ENCODE measurements at regions not wholly inside any gene's neighbourhood (a gene's known extent, or its start where the extent isn't known, plus 50 kb on each side); places are given as distances from the start of the nearest gene placed in this dataset.
A peak's percentile ranks its signal among the peaks of the same experiment; 100 is the strongest.

DNA sequence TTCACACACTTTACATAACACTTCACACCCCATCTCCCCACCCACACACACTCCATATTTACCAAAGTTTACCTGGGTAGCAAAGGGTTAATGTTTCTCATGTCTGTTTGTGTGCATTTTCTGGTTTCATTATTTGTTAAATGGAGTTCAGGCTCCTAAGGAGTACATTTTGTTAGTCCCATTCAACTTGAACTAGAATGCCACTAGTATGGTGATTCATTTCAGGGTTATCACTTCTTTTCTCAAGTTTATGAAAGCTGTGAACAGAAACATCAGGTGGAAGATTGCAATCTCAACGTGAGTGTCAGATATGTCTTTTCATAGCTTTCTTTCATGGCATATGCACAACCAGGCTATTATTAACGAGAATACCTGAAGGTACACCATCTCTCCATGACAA lies 1027.5 kb downstream of the GATA3 start:
- TF ChIP-seq GATA2 (IDR thresholded peaks at IDR 0.05; ENCODE audit: low read depth, low read length) (no peak), GATA3 (IDR thresholded peaks at IDR 0.05; ENCODE audit: low read depth, low read length) (no peak)

DNA sequence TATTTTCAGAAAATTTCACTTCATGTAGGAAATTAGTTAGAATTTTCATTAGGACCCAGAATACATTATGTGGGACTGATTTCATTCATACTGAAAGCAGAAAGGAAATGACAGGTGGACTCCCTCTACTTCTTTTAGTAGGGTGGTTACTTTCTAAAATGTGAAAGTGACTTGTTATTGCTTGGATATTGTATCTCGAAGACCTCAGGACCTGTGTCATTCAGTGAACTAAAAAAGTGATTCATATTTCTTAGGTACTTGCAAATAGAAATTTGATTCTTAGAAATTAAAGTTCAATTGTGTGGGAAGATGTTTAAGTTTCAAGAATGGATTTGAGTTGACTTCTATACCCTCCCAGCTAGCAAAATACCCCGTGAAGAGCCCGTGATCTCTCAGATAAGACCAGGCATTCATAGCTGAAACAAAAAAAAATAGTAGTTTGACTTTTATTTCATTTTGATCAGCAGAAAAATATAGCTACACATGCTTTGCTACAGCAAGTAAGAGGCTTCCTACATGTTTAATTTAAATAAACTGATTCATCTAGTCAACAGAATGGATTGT lies 1037.1 kb downstream of the GATA3 start:
- TF ChIP-seq GATA3 (IDR thresholded peaks at IDR 0.05; ENCODE audit: low read depth, low read length) (no peak), GATA2 (IDR thresholded peaks at IDR 0.05; ENCODE audit: low read depth, low read length) (no peak)

DNA sequence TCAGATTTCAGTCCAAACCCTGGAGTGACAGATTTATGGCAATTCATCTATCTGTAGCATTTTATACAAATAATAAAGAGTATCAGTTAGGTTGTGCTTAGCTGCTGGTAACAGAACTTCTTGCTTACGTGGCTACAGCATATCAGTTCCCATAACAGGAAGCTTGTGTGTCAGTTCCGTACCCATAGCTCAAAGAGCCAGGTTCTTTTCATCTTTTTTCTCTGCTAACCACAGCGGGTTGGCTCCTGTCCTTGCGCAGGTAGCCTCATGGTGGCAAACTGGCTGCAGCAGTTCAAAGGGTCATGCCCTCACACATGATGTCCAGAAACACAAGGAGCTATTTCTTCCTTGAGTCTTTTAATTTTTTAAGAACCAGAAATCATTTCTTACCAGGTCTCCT lies 1041.8 kb downstream of the GATA3 start:
- no peak for TF ChIP-seq GATA2 (IDR thresholded peaks at IDR 0.05; ENCODE audit: low read depth, low read length)
- TF ChIP-seq GATA3 (IDR thresholded peaks at IDR 0.05; ENCODE audit: low read depth, low read length): no peak

DNA sequence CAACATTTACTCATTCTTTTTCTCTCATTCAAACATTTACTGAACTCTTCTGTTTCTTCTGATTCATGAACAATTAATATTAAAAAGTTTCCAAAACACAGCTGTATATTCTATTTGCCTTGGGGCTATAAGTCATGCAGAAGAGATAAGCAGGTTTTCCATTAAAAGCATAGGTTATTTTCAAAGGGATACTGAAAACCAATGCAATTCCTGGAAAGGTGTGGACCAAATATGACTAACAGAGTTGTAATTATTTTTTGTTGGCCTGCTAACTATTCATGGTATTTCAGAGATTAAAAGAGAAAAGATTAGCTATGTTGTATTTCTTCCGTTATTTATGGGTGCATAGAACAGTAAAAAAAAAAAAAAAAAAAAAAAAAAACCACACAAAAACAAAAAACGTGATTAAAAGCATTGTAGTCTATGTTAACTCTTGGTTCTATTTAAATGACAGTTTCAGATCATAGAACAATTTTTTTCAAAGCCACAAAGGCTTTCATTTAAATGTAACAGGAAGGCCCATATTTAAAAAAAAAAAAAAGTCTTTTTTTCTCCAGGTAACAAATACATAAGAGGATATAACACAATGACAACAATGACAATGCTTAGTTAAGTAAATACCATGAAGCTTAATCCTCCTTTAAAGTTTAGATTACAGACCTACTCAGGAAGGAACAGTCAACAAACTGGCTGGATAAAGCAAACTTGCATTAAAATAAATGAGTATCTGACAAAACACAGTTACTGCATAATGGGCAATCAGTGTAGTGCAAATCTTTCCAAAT lies 1042.9 kb downstream of the GATA3 start:
- no peak for TF ChIP-seq GATA3 (IDR thresholded peaks at IDR 0.05; ENCODE audit: low read depth, low read length)
- TF ChIP-seq GATA2 (IDR thresholded peaks at IDR 0.05; ENCODE audit: low read depth, low read length): no peak

DNA sequence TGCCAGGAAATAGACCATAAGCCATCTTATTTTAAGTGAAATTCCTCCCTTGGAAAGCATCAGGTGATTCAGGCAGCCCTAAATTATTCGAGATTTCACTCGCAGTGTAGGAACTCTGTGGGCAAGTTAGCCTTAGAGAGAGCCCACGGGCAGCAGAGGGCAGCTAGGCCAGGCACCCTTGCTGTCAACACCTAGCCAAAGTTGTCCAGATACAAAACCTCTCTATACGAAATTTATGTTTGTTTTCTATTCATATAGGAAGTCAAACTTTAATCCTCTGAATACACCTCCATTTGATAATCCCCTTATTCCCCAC lies 1043.5 kb downstream of the GATA3 start:
- TF ChIP-seq GATA2 (IDR thresholded peaks at IDR 0.05; ENCODE audit: low read depth, low read length): no peak
- no peak for TF ChIP-seq GATA3 (IDR thresholded peaks at IDR 0.05; ENCODE audit: low read depth, low read length)

DNA sequence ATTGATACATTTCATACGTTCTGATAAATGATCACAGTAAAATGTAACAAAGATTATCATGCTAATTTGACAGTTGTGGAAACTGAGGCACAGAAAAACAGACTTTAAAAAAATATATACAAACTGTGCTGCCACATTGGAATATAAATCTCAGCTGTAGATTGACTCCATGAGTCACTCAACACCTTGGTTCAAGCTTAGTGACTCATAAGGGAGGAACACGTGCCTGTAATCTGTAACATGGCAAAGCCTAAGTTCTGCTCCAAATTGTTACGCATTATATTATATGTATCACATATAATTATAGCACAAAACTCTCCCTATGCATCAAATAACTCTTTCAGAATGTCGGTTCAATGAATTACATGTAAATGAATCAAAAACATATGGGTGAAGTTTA lies 1047.5 kb downstream of the GATA3 start:
- TF ChIP-seq GATA3 (IDR thresholded peaks at IDR 0.05; ENCODE audit: low read depth, low read length) (no peak), GATA2 (IDR thresholded peaks at IDR 0.05; ENCODE audit: low read depth, low read length) (no peak)

DNA sequence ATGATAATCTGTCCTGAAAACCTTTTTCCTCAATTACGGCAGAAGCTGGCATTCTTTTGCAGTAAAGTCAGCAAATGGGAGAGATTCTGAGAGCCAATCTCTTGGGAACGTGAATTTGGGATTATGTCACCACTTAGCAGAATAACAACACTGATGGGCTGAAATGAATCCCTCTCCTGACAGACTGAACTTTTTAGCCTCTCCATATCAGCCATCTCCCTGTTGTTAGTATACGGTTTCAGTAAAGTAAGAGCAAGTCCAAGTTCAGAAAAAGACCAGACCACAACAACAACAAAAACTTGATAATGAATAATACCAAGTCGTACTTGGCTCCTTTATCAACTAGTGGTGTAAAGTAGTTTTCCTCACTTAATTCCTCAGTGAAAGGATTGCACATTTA lies 1048.8 kb downstream of the GATA3 start:
- TF ChIP-seq GATA3 (IDR thresholded peaks at IDR 0.05; ENCODE audit: low read depth, low read length): no peak
- TF ChIP-seq GATA2 (IDR thresholded peaks at IDR 0.05; ENCODE audit: low read depth, low read length): no peak

DNA sequence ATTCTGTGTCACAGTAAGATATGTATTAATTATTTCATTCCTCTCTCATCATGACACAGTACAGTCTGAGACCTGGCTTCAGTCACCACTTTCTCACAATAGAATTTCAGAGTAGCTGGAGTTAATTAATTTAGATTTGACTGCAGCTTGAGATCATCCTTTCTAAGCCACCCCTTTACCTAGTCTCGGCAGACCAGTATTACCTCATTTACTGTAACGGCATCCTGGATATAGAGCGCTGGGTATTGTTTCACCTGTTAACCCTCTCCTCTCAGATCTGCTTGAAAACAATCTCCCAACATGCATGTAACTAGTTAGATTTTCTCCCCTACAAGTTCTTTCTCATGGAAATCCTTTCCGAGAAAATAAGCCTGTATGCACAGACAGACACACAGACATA lies 1057.5 kb downstream of the GATA3 start:
- no peak for TF ChIP-seq GATA3 (IDR thresholded peaks at IDR 0.05; ENCODE audit: low read depth, low read length)
- no peak for TF ChIP-seq GATA2 (IDR thresholded peaks at IDR 0.05; ENCODE audit: low read depth, low read length)

DNA sequence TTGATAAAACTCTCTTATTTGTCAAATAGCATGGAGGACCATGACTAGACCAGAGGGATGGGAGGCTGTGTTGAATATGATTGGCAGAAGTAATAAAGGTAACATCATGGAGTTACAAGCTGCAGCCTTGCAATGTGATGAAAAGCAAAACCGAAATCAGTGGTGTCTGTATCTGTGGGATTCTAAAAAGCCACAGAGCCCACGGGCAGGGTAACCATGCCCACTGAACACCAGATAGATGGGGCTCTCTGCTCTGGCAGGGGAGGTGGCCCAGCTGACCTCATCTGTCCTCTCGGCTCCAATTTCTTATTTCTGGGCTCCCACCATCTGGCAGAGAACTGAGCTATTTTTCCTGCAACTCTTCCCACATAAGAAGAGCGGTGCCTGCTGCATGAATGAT lies 1072.2 kb downstream of the GATA3 start:
- TF ChIP-seq GATA3 (IDR thresholded peaks at IDR 0.05; ENCODE audit: low read depth, low read length) (no peak), GATA2 (IDR thresholded peaks at IDR 0.05; ENCODE audit: low read depth, low read length) (no peak)

DNA sequence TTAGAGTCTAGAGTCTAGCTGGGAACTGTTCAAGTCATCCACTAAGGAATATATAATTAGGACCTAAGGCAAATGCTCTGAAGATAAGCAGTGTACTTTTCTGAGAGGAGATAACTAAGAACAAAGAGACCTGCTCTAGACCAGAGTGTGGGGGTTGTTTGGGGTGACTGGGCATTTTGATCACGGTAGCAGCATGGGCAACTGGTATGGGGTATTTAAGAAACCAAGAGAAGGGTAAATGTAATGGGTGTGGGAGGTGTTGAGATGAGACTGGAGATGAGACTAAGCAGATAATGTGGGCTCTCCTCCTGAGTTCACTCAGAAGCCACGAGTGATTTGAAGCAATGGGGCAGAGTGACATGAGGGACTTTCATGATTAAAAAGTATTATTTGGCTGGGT lies 1082.9 kb downstream of the GATA3 start:
- TF ChIP-seq GATA2 (IDR thresholded peaks at IDR 0.05; ENCODE audit: low read depth, low read length) (no peak), GATA3 (IDR thresholded peaks at IDR 0.05; ENCODE audit: low read depth, low read length) (no peak)

DNA sequence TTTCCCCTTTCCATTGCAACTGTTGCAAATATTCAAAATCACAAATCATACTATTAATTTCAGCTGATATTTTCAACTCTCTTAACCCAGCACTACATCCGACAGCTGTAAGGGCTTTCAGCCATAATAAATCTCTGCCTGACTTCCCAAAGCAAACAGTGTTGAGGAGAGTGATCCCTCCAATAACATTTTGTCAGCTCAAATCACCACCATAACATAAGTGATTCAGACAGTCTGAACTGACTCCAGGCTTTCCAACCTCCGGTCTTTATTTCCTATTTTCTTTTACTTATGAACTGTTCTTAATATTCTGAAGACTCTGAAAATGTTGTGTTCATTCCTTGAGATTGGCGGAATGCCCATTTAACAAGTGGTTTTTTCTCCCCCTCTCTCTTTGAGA lies 1085.9 kb downstream of the GATA3 start:
- TF ChIP-seq GATA3 (IDR thresholded peaks at IDR 0.05; ENCODE audit: low read depth, low read length): no peak
- TF ChIP-seq GATA2 (IDR thresholded peaks at IDR 0.05; ENCODE audit: low read depth, low read length): no peak

DNA sequence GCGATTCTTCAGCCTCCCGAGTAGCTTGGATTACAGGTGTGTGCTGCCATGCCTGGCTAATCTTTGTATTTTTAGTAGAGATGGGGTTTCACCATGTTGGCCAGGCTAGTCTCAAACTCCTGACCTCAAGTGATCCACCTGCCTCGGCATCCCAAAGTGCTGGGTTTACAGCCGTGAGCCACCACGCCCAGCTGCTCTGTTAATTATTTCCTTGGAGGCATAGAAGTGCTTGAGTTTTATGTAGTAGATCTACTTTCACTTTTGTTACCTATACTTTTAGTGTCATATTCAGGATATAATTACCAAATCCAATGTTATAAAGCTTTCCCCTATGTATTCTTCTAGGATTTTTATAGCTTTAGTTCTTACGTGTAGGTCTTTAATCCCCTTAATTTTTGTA lies 1093.0 kb downstream of the GATA3 start:
- TF ChIP-seq GATA2 (IDR thresholded peaks at IDR 0.05; ENCODE audit: low read depth, low read length) (no peak), GATA3 (IDR thresholded peaks at IDR 0.05; ENCODE audit: low read depth, low read length) (no peak)

DNA sequence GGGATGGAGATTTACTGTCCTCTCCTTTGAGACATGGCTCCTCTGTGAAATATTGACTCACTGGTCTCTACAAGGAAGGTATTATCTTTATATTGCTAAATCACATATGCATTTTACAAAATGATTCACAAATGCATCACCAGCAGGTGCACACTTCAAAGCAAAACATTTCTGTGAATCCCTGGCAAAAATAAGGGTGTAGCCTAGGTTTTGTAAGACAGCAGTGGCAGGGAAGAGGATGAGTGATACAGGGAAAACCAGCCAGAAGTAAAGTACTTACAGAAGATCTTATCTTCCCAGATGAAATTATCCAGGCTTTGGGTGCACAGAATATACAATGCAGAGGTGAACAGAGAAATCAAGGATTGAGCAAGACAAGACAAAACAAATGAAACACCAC lies 1094.6 kb downstream of the GATA3 start:
- TF ChIP-seq GATA2 (IDR thresholded peaks at IDR 0.05; ENCODE audit: low read depth, low read length): peak; percentile 73
- TF ChIP-seq GATA3 (IDR thresholded peaks at IDR 0.05; ENCODE audit: low read depth, low read length): peak; percentile 81

DNA sequence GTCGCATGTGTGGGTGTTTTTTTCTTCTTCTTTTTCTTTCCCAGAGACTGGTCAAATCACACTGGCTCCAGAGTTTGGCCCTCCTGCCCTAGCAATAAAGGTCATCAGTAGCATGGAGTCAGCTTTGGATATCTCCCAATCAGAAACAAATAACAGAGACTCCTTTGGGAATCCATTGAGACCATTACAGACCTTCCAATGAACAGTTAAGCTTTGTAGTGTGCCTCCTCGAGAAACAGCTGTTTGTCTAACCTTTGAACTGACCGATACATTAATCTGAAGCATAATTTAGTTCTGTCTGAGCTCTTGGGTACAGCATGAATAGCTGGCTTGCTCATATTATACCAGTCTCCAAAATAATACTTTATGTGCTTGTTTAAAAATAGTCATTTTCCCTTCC lies 1103.2 kb downstream of the GATA3 start:
- TF ChIP-seq GATA2 (IDR thresholded peaks at IDR 0.05; ENCODE audit: low read depth, low read length): no peak
- TF ChIP-seq GATA3 (IDR thresholded peaks at IDR 0.05; ENCODE audit: low read depth, low read length): no peak

DNA sequence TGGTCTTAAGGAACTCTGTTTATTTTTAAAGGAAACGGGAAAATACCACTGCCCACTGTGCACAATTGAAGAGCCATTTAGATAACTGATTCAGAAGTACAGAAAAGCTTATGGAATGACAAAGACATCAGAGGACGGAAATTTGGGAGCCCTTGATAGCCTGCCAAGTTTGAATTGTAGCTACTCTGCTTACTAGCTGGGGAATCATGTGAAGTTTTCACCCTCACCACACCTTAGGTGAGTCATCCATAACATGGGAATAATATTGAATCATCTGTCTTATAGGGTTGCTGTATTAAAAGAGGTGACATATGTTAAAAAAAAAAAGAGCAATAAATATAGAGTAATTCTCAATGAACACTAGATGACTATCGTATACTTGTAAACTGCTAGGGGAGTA lies 1104.2 kb downstream of the GATA3 start:
- TF ChIP-seq GATA3 (IDR thresholded peaks at IDR 0.05; ENCODE audit: low read depth, low read length): no peak
- no peak for TF ChIP-seq GATA2 (IDR thresholded peaks at IDR 0.05; ENCODE audit: low read depth, low read length)

All from SH-SY5Y (cell line).